ENCODE measurements at regions not wholly inside any gene's neighbourhood (a gene's known extent, or its start where the extent isn't known, plus 50 kb on each side); places are given as distances from the start of the nearest gene placed in this dataset.

GRCh38 chr4:35538807-35539206, 705.5 kb downstream of the ARAP2 start:
- TF ChIP-seq GATA2 (IDR thresholded peaks at IDR 0.05; ENCODE audit: low read depth, low read length) = no peak
- no peak for TF ChIP-seq GATA3 (IDR thresholded peaks at IDR 0.05; ENCODE audit: low read depth, low read length)

Measured in SH-SY5Y (cell line).